OCI-LY7 (cell line): ENCODE measurements at regions not wholly inside any gene's neighbourhood (a gene's known extent, or its start where the extent isn't known, plus 50 kb on each side); places are given as distances from the start of the nearest gene placed in this dataset.
A peak's percentile ranks its signal among the peaks of the same experiment; 100 is the strongest.

Source experiments
- BruUV-seq: library from RNA; stranded (reverse); fragments of 400-500 nt; replicated peaks from 2 replicates; lab custom pipeline; 2021; lab: Mats Ljungman, UMichigan
- CTCF ChIA-PET: fragments of 300-600 bp; sonication (Branson Sonifier 250); formaldehyde crosslinking; loops from one replicate; lab custom pipeline; 2022; ENCODE audit warnings: antibody characterized with exemption; ENCODE audit not compliant: unreplicated experiment; lab: Charles Lee
- POLR2A ChIA-PET: fragments of 300-600 bp; sonication (Branson Sonifier 250); formaldehyde crosslinking; loops from one replicate; lab custom pipeline; 2022; ENCODE audit warnings: antibody characterized with exemption; lab: Charles Lee
- DNase-seq: peaks from one replicate; pipeline ENCODE4 v3.0.0-alpha.2; 2015; ENCODE audit warnings: low spot score
- H2AFZ ChIP-seq: fragments of 200-600 bp; sonication (generic), shearing (Covaris generic); 2 replicates; pipeline ENCODE4 v1.6.1; 2014; ENCODE audit warnings: mild to moderate bottlenecking, antibody characterized with exemption, low read length, moderate library complexity
- H3K27ac ChIP-seq: fragments of 200-600 bp; sonication (generic); 2 replicates; pipeline ENCODE4 v1.5.1; 2014; ENCODE audit warnings: mixed run types, low read depth, mild to moderate bottlenecking, moderate library complexity, low read length, inconsistent platforms; ENCODE audit not compliant: poor library complexity, severe bottlenecking
- H3K36me3 ChIP-seq: fragments of 200-600 bp; sonication (generic); 2 replicates; pipeline ENCODE4 v1.6.1; 2014; ENCODE audit warnings: mild to moderate bottlenecking, antibody characterized with exemption, low read length, moderate library complexity, mixed read lengths; ENCODE audit not compliant: insufficient read depth
- H3K4me1 ChIP-seq: fragments of 200-600 bp; sonication (generic); 2 replicates; pipeline ENCODE4 v1.5.1; 2014; ENCODE audit warnings: mild to moderate bottlenecking, low read length; ENCODE audit not compliant: insufficient read depth, poor library complexity, severe bottlenecking
- H3K4me2 ChIP-seq: fragments of 200-600 bp; sonication (generic); 2 replicates; pipeline ENCODE4 v1.6.1; 2014; ENCODE audit warnings: mild to moderate bottlenecking, low read length
- H3K4me3 ChIP-seq: fragments of 200-600 bp; sonication (generic); 2 replicates; pipeline ENCODE4 v1.5.1; 2014; ENCODE audit warnings: mild to moderate bottlenecking, low read depth, low read length; ENCODE audit not compliant: poor library complexity, severe bottlenecking
- H3K79me2 ChIP-seq: fragments of 200-600 bp; sonication (generic); 2 replicates; pipeline ENCODE4 v1.6.1; 2016; ENCODE audit warnings: low read depth, mild to moderate bottlenecking, low read length, moderate library complexity, mixed read lengths; ENCODE audit not compliant: insufficient read depth
- H3K9me2 ChIP-seq: fragments of 200-600 bp; sonication (generic); 2 replicates; pipeline ENCODE4 v1.6.1; 2016; ENCODE audit warnings: mild to moderate bottlenecking, low read length, mixed read lengths; ENCODE audit not compliant: insufficient read depth
- H3K9me3 ChIP-seq: fragments of 200-600 bp; sonication (generic); 2 replicates; pipeline ENCODE4 v1.6.1; 2014; ENCODE audit warnings: mild to moderate bottlenecking, mixed run types, low read length, mixed read lengths
- H4K20me1 ChIP-seq: fragments of 200-600 bp; sonication (generic); 2 replicates; pipeline ENCODE4 v1.6.1; 2014; ENCODE audit warnings: mild to moderate bottlenecking, antibody characterized with exemption, low read length, moderate library complexity, mixed read lengths; ENCODE audit not compliant: insufficient read depth
- CTCF ChIP-seq: fragments of 200-600 bp; sonication (generic); conservative IDR thresholded peaks from 2 replicates; pipeline ENCODE4 v1.5.1; 2014; ENCODE audit warnings: mild to moderate bottlenecking, antibody characterized with exemption, low read length, moderate library complexity, mixed read lengths
- EZH2phosphoT487 ChIP-seq: fragments of 200-600 bp; sonication (generic); IDR thresholded peaks from 2 replicates; pipeline ENCODE4 v1.6.1; 2018; ENCODE audit warnings: low read depth, borderline replicate concordance, mild to moderate bottlenecking, mixed run types, antibody characterized with exemption, low read length, moderate library complexity, mixed read lengths
- intact Hi-C: fragments of 100-400 bp; cut with micrococcal nuclease; formaldehyde crosslinking; loops from one replicate; pipeline ENCODE4 v1.10.0; 2022; ENCODE audit not compliant: unreplicated experiment

GRCh38 chr18:34075963-34076860, 148.5 kb downstream of the NOL4 start:
- ChIA-PET POLR2A (interaction anchor here (0.6 to 1.0 kb wide), 2 partner anchors 232 to 238 kb away, joined by 3 read pairs; no protein-coding TSS in a partner anchor), CTCF (no interaction called here)
- Histone ChIP-seq H3K79me2 (no peaks in the 10 kb centered on the region), H3K9me2 (no peaks in the 10 kb centered on the region), H3K27ac (no peak overlapping the region), H4K20me1 (no peaks in the 10 kb centered on the region), H3K9me3 (no peaks in the 10 kb centered on the region), H3K36me3 (no peaks in the 10 kb centered on the region; the same call in 1 of the 2 replicates), H3K4me2 (no peak overlapping the region), H3K4me3 (no peak overlapping the region), H2AFZ (0 out of 2 replicates have a peak overlapping the region, but pooled peaks have one; percentile 25), H3K4me1 (no peaks in the 10 kb centered on the region)
- intact Hi-C loops, result loop anchor here (2.0 kb wide), 1 partner anchor 237 kb away; no protein-coding TSS in a partner anchor
- BruUV-seq, result no TSS peak
- no peak for DNase-seq
- TF ChIP-seq EZH2phosphoT487 (no peak), CTCF (no peak)

- Histone ChIP-seq H2AFZ (no peak overlapping the region), H3K9me2 (no peaks in the 10 kb centered on the region), H3K9me3 (no peaks in the 10 kb centered on the region), H3K36me3 (no peaks in the 10 kb centered on the region), H3K4me3 (no peak overlapping the region), H3K4me2 (no peak overlapping the region), H4K20me1 (no peaks in the 10 kb centered on the region), H3K79me2 (no peaks in the 10 kb centered on the region), H3K4me1 (no peaks in the 10 kb centered on the region), H3K27ac (no peak overlapping the region)
- BruUV-seq, result no TSS peak
- TF ChIP-seq EZH2phosphoT487, result no peak
- no peak for TF ChIP-seq CTCF
- CTCF ChIA-PET, result no interaction called here
- POLR2A ChIA-PET, result no interaction called here
- intact Hi-C loops, result no loop called here
- no peak for DNase-seq
Observed at GRCh38 chr18:34061226-34061625, 163.5 kb downstream of the NOL4 start.

- CTCF ChIA-PET, result no interaction called here
- POLR2A ChIA-PET, result no interaction called here
- intact Hi-C loops, result no loop called here
Observed at GRCh38 chr18:34055227-34055626, 169.5 kb downstream of the NOL4 start.

More at GRCh38 chr18:34055227-34055626, 169.5 kb downstream of the NOL4 start:
- TF ChIP-seq CTCF (no peak), EZH2phosphoT487 (no peak)
- no peaks in the 10 kb centered on the region for H3K9me2 ChIP-seq
- H3K4me3 ChIP-seq, result no peak overlapping the region
- no peak overlapping the region for H3K4me2 ChIP-seq
- no peaks in the 10 kb centered on the region for H3K4me1 ChIP-seq
- no peak for DNase-seq
- no TSS peak for BruUV-seq
- H3K36me3 ChIP-seq, result no peaks in the 10 kb centered on the region; the same call in 1 of the 2 replicates
- no peaks in the 10 kb centered on the region for H4K20me1 ChIP-seq
- H3K9me3 ChIP-seq, result no peaks in the 10 kb centered on the region
- no peaks in the 10 kb centered on the region for H3K79me2 ChIP-seq
- H2AFZ ChIP-seq, result no peak overlapping the region
- no peak overlapping the region for H3K27ac ChIP-seq
